ENCODE measurements at regions not wholly inside any gene's neighbourhood (a gene's known extent, or its start where the extent isn't known, plus 50 kb on each side); places are given as distances from the start of the nearest gene placed in this dataset.
"Not testable (repeated sequence)": the region's sequence is repeated elsewhere in the genome, so short reads cannot be mapped to it uniquely, and the experiment has no call there.

DNA sequence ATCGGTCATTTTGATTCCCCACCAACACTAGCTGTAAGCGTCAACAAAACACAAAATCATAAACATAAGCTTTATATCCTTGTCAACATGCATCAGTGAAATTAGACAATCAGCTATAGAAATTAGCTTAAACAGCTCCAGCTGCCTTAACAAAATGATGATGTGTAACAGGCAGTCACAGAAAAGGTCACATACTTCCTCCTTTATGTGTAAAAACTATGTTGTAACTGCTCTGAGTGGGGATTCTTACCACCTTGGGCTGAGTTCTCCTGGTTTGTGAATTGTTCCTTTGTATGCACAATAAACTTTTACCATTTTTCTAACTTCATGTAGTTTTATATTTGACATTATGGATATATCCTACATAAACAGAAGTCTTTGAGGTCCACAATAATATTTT lies 73.9 kb upstream of the MAP9 start:
- no peak for DNase-seq (ENCODE audit: low read depth in 2 of 2)

GRCh38 chr4:155445306-155445705 lies 68.5 kb upstream of the MAP9 start:
- no peak for DNase-seq (ENCODE audit: low read depth in 2 of 2)

- no peak for DNase-seq (ENCODE audit: low read depth in 2 of 2)
Measured at GRCh38 chr4:155444721-155445120, 68.0 kb upstream of the MAP9 start.

DNA sequence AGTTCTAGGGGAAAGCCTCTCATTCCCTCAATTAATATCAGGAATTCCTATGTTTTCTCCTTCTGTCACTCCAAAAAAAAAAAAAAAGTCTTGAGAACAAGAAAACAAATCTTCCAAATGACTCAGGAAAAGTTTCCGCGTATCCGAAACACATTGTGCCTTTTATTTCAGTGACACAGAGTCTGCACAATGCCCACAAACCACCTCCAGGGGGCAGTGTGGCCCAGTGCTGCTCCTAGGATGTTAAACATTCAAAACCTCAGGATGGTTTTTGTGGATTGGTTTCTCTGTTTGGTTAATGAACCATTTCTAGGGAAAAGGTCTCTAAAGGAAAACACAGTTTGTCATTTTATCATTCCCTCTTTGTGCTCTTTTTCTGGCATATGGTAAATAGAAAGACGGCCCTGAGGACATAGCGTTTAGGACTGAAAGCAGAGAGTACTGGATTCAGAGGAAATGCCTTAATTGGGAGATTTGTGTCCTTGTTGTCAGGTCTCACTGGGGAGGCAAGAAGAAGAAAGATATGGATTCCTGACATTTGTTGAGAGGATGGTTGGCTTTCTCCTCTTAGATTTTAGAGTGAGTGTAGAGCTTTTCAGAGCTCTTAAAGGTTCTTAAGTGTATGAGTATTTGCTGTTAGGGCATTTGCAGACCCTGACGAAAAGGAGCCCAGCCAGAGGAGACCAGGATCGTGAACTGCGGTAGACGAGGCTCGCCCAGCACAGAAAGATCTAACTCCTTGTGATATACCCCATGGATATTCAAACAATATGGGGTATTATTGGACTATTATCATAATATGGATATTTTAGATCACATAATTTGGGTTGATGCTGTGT lies 65.7 kb upstream of the MAP9 start:
- peak; percentile 13 to 37 for DNase-seq (ENCODE audit: low read depth in 2 of 2)

DNA sequence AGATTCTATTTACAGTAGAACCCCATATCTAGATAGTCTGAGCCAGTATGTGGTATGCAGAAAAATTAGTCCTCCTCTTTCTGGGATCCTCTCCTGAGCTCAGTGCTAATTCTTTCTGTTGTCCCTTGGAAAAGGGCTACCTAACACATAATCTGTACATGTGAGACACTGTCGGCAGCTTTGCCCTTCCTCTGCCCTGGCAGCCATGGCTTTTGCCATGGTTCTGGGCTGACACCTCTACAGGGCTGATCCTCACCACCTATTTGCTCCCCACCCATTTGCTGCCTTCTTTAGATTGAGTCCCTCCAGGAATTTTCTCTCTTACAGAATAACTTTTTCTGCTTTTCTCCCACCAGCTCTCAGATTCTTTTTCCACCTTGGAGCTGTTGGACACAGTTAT lies 64.7 kb upstream of the MAP9 start:
- no peak for DNase-seq (ENCODE audit: low read depth in 2 of 2)

GRCh38 chr4:155439760-155440159 lies 63.0 kb upstream of the MAP9 start:
- DNase-seq (ENCODE audit: low read depth in 2 of 2): not testable (repeated sequence)

GRCh38 chr4:155434904-155435303 lies 58.1 kb upstream of the MAP9 start:
- DNase-seq (ENCODE audit: low read depth in 2 of 2): no peak

DNA sequence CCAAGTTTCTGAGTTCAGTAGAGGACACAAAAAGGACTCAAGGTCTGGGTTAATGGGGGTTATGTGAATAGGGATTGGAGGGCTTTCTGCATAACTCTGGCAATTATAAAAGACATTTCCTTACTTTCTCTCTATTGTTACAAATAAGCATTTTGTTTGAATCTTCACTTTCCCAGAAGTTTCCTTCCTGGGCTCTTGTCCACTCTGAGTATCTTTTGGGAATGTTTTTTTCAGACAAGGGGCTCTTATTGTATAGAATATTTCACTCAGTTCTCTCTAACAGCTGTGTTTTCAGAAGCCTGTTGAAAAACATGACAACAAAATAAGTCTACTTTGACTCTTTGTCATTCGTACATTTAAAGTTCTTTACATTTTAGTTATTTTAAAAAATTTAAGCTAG lies 57.6 kb upstream of the MAP9 start:
- DNase-seq (ENCODE audit: low read depth in 2 of 2): no peak

DNA sequence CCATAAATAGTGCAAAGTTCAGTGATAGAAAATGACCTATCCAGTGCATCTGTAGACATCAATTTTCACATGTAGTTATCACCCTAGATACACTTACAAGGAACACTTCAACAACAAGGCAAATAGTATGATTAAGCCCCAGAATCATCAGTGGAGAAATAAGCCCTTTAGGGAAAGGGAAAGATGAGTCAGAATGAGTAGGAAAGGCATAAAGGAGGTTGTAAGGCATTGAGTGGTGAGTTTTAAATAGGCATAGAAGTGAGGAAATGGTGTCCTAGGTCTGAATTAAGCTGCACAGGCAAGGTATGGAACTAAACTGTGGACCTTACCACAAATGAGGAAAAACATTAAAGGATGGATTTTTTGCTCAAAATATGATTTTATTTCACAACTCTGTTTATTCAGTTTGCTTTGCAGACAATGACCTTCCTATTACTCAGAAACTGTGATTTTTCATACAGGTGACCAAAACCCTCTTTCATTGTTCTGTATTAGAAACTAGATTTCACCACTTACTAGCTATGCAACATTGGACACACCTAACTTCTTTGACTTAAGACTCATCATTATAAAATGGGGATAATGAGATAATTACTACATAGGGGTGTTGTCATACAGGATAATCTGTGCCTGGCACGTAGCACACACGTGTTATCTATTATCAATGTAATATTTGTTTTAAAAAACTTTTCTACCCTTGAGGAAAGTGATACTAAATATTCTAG lies 57.0 kb upstream of the MAP9 start:
- DNase-seq (ENCODE audit: low read depth in 2 of 2): no peak

GRCh38 chr4:155430895-155431795 lies 54.4 kb upstream of the MAP9 start:
- no peak for DNase-seq (ENCODE audit: low read depth in 2 of 2)

DNA sequence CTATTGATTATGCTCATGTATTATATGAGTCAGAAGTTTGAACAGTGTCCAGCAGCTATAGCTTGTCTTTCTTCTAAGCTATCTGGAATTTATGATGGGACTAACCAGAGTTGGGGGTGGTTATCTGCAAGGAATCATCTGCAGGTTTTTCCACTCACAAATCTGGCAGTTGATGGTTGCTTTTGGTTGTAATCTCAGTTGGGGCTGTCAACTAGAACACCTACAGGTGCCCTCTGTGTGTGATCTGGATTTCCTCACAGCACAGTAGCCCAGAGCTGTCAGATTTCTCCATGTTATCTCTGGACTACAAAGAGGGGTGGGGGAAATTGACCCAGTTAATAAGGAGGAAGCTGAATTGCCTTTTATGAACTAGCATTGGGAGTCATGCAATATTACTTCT lies 51.4 kb upstream of the MAP9 start:
- DNase-seq (ENCODE audit: low read depth in 2 of 2): no peak

- no peak for DNase-seq (ENCODE audit: low read depth in 2 of 2)
Measured at GRCh38 chr4:155426953-155427352, 50.2 kb upstream of the MAP9 start.
